Activated naive CD4-positive, alpha-beta T cell treated with anti-CD3 and anti-CD28 coated beads for 36 hours (primary cell): ENCODE measurements at regions not wholly inside any gene's neighbourhood (a gene's known extent, or its start where the extent isn't known, plus 50 kb on each side); places are given as distances from the start of the nearest gene placed in this dataset.
"Not testable (repeated sequence)": the region's sequence is repeated elsewhere in the genome, so short reads cannot be mapped to it uniquely, and the experiment has no call there.

ENCODE experiments used
- CTCF ChIA-PET: fragments of 350-600 bp; sonication (Branson Sonifier 250); formaldehyde crosslinking; loops from one replicate; lab custom pipeline; 2021; ENCODE audit warnings: antibody characterized with exemption; lab: Charles Lee
- DNase-seq: peaks from one replicate; pipeline ENCODE4 v3.0.0-alpha.2; 2020
- H3K27ac Mint-ChIP-seq: one replicate; pipeline ENCODE4 v1.8.0; 2021; ENCODE audit warnings: mild to moderate bottlenecking, mixed read lengths
- H3K27me3 Mint-ChIP-seq: one replicate; pipeline ENCODE4 v1.8.0; 2021; ENCODE audit warnings: low read depth, mixed read lengths
- H3K36me3 Mint-ChIP-seq: one replicate; pipeline ENCODE4 v1.8.0; 2021; ENCODE audit warnings: low read depth, mixed read lengths
- H3K4me1 Mint-ChIP-seq: one replicate; pipeline ENCODE4 v1.8.0; 2021; ENCODE audit warnings: low read depth, mixed read lengths
- H3K4me3 Mint-ChIP-seq: one replicate; pipeline ENCODE4 v1.8.0; 2021; ENCODE audit warnings: mild to moderate bottlenecking, moderate library complexity, mixed read lengths
- H3K9me3 Mint-ChIP-seq: one replicate; pipeline ENCODE4 v1.8.0; 2021; ENCODE audit warnings: mixed read lengths
- intact Hi-C: fragments of 100-400 bp; cut with micrococcal nuclease; formaldehyde crosslinking; loops from one replicate; pipeline ENCODE4 v1.15.1; 2023

- CTCF ChIA-PET, result interaction anchor here (1.2 kb wide), 1 partner anchor 361 kb away, joined by 4 read pairs; no protein-coding TSS in a partner anchor
- no peaks in the 10 kb centered on the region for H3K9me3 Mint-ChIP-seq
- intact Hi-C loops, result loop anchor here (1.0 to 5.0 kb wide), 4 partner anchors 166 to 678 kb away; no protein-coding TSS in a partner anchor
These were observed 100.1 kb downstream of the EIF4E start for GRCh38 chr4:98828801-98829200.

GRCh38 chr4:98827661-98828060, 101.3 kb downstream of the EIF4E start:
- H3K9me3 Mint-ChIP-seq, result no peaks in the 10 kb centered on the region
- CTCF ChIA-PET, result interaction anchor here (0.7 kb wide), 1 partner anchor 192 kb away, joined by 3 read pairs; no protein-coding TSS in a partner anchor
- H3K4me3 Mint-ChIP-seq, result no peak overlapping the region
- no peaks in the 10 kb centered on the region for H3K4me1 Mint-ChIP-seq
- intact Hi-C loops, result loop anchor here (1.0 to 5.0 kb wide), 4 partner anchors 165 to 677 kb away; no protein-coding TSS in a partner anchor
- H3K36me3 Mint-ChIP-seq, result no peaks in the 10 kb centered on the region
- DNase-seq, result no peak
- no peaks in the 10 kb centered on the region for H3K27me3 Mint-ChIP-seq
- no peak overlapping the region for H3K27ac Mint-ChIP-seq

More at GRCh38 chr4:98828801-98829200, 100.1 kb downstream of the EIF4E start:
- DNase-seq, result peak; percentile 57
- Mint-ChIP-seq H3K27me3 (no peaks in the 10 kb centered on the region), H3K27ac (no peak overlapping the region), H3K4me1 (no peaks in the 10 kb centered on the region), H3K36me3 (no peaks in the 10 kb centered on the region), H3K4me3 (no peak overlapping the region)

GRCh38 chr4:98822144-98822543, 106.8 kb downstream of the EIF4E start:
- CTCF ChIA-PET, result no interaction called here

GRCh38 chr4:98818116-98818515, 110.8 kb downstream of the EIF4E start:
- H3K4me1 Mint-ChIP-seq, DNase-seq, H3K9me3 Mint-ChIP-seq, H3K36me3 Mint-ChIP-seq, CTCF ChIA-PET, intact Hi-C loops, H3K4me3 Mint-ChIP-seq, H3K27me3 Mint-ChIP-seq, H3K27ac Mint-ChIP-seq: not testable (repeated sequence)

More at GRCh38 chr4:98822144-98822543, 106.8 kb downstream of the EIF4E start:
- no peaks in the 10 kb centered on the region for H3K36me3 Mint-ChIP-seq
- peaks cover 2% of the 10 kb centered on the region for H3K27me3 Mint-ChIP-seq
- H3K9me3 Mint-ChIP-seq, result no peaks in the 10 kb centered on the region
- intact Hi-C loops, result no loop called here
- no peak for DNase-seq
- H3K4me1 Mint-ChIP-seq, result peaks cover 8% of the 10 kb centered on the region
- no peak overlapping the region for H3K4me3 Mint-ChIP-seq
- H3K27ac Mint-ChIP-seq, result no peak overlapping the region

- intact Hi-C loops, result no loop called here
- no peak for DNase-seq
- Mint-ChIP-seq H3K9me3 (peaks cover 2% of the 10 kb centered on the region), H3K4me1 (peaks cover 8% of the 10 kb centered on the region), H3K4me3 (no peak overlapping the region), H3K27ac (no peak overlapping the region), H3K27me3 (peaks cover 2% of the 10 kb centered on the region), H3K36me3 (no peaks in the 10 kb centered on the region)
- CTCF ChIA-PET, result no interaction called here
These were observed 112.1 kb downstream of the EIF4E start for GRCh38 chr4:98816816-98817215.

- Mint-ChIP-seq H3K9me3 (peaks cover 2% of the 10 kb centered on the region), H3K4me3 (no peak overlapping the region), H3K27ac (no peak overlapping the region), H3K4me1 (peaks cover 6% of the 10 kb centered on the region), H3K27me3 (peaks cover 2% of the 10 kb centered on the region), H3K36me3 (no peaks in the 10 kb centered on the region)
- intact Hi-C loops, result no loop called here
- no peak for DNase-seq
- CTCF ChIA-PET, result no interaction called here
These were observed 112.5 kb downstream of the EIF4E start for GRCh38 chr4:98816386-98816785.

- no peak for DNase-seq
- Mint-ChIP-seq H3K36me3 (no peaks in the 10 kb centered on the region), H3K27me3 (no peaks in the 10 kb centered on the region), H3K4me1 (peaks cover 16% of the 10 kb centered on the region), H3K27ac (no peak overlapping the region), H3K4me3 (no peak overlapping the region), H3K9me3 (no peaks in the 10 kb centered on the region)
- CTCF ChIA-PET, result no interaction called here
- intact Hi-C loops, result no loop called here
These were observed 124.5 kb downstream of the EIF4E start for GRCh38 chr4:98804403-98804802.

GRCh38 chr4:98803251-98803650, 125.7 kb downstream of the EIF4E start:
- no peaks in the 10 kb centered on the region for H3K36me3 Mint-ChIP-seq
- CTCF ChIA-PET, result interaction anchor here (1.0 kb wide), 1 partner anchor 196 kb away, joined by 3 read pairs; no protein-coding TSS in a partner anchor
- no peak for DNase-seq
- no peaks in the 10 kb centered on the region for H3K9me3 Mint-ChIP-seq
- H3K4me3 Mint-ChIP-seq, result no peak overlapping the region
- intact Hi-C loops, result no loop called here
- H3K27me3 Mint-ChIP-seq, result no peaks in the 10 kb centered on the region
- no peak overlapping the region for H3K27ac Mint-ChIP-seq
- H3K4me1 Mint-ChIP-seq, result peaks cover 16% of the 10 kb centered on the region

GRCh38 chr4:98802770-98803198, 126.1 kb downstream of the EIF4E start:
- H3K27ac Mint-ChIP-seq, result no peak overlapping the region
- no peak overlapping the region for H3K4me3 Mint-ChIP-seq
- CTCF ChIA-PET, result interaction anchor here (1.0 kb wide), 1 partner anchor 196 kb away, joined by 3 read pairs; no protein-coding TSS in a partner anchor
- no peaks in the 10 kb centered on the region for H3K36me3 Mint-ChIP-seq
- H3K4me1 Mint-ChIP-seq, result peaks cover 16% of the 10 kb centered on the region
- intact Hi-C loops, result no loop called here
- DNase-seq, result no peak
- H3K27me3 Mint-ChIP-seq, result no peaks in the 10 kb centered on the region
- H3K9me3 Mint-ChIP-seq, result no peaks in the 10 kb centered on the region

- Mint-ChIP-seq H3K27ac (no peak overlapping the region), H3K4me3 (no peak overlapping the region), H3K36me3 (no peaks in the 10 kb centered on the region), H3K4me1 (peaks cover 16% of the 10 kb centered on the region), H3K27me3 (no peaks in the 10 kb centered on the region), H3K9me3 (no peaks in the 10 kb centered on the region)
- intact Hi-C loops, result no loop called here
- CTCF ChIA-PET, result interaction anchor here (1.2 kb wide), 1 partner anchor 9 kb away, joined by 3 read pairs; no protein-coding TSS in a partner anchor
- DNase-seq, result no peak
These were observed 127.6 kb downstream of the EIF4E start for GRCh38 chr4:98801259-98801725.

GRCh38 chr4:98796991-98797390, 131.9 kb downstream of the EIF4E start:
- Mint-ChIP-seq H3K36me3 (no peaks in the 10 kb centered on the region), H3K27ac (no peak overlapping the region), H3K9me3 (no peaks in the 10 kb centered on the region), H3K4me3 (no peak overlapping the region), H3K4me1 (peaks cover 20% of the 10 kb centered on the region), H3K27me3 (no peaks in the 10 kb centered on the region)
- intact Hi-C loops, result no loop called here
- CTCF ChIA-PET, result no interaction called here
- DNase-seq, result no peak

- no peaks in the 10 kb centered on the region for H3K27me3 Mint-ChIP-seq
- CTCF ChIA-PET, result no interaction called here
- DNase-seq, result peak; percentile 59
- intact Hi-C loops, result loop anchor here (1.0 kb wide), 1 partner anchor 131 kb away; no protein-coding TSS in a partner anchor
- peaks cover 20% of the 10 kb centered on the region for H3K4me1 Mint-ChIP-seq
- H3K36me3 Mint-ChIP-seq, result no peaks in the 10 kb centered on the region
- H3K27ac Mint-ChIP-seq, result no peak overlapping the region
- H3K9me3 Mint-ChIP-seq, result no peaks in the 10 kb centered on the region
- H3K4me3 Mint-ChIP-seq, result no peak overlapping the region
These were observed 134.2 kb downstream of the EIF4E start for GRCh38 chr4:98794565-98795205.

GRCh38 chr4:98793658-98794057, 135.2 kb upstream of the TSPAN5 start:
- Mint-ChIP-seq H3K27me3 (no peaks in the 10 kb centered on the region), H3K36me3 (no peaks in the 10 kb centered on the region), H3K9me3 (no peaks in the 10 kb centered on the region), H3K4me1 (peaks cover 20% of the 10 kb centered on the region), H3K27ac (no peak overlapping the region), H3K4me3 (no peak overlapping the region)
- CTCF ChIA-PET, result no interaction called here
- intact Hi-C loops, result loop anchor here (1.0 kb wide), 1 partner anchor 130 kb away; no protein-coding TSS in a partner anchor
- no peak for DNase-seq
